Ovary (tissue), 7 donors: ENCODE measurements at regions not wholly inside any gene's neighbourhood (a gene's known extent, or its start where the extent isn't known, plus 50 kb on each side); places are given as distances from the start of the nearest gene placed in this dataset.

Experiments
- DNase-seq, 5 donors: peaks; one replicate each; pipeline ENCODE4 v3.0.0-alpha.2; 2019 to 2020
- H3K27ac ChIP-seq, 2 donors: fragments of 200-600 bp; one replicate each; pipeline versions ENCODE4 v1.5.1 to v1.8.0; 2019 to 2022
- H3K27me3 ChIP-seq: fragments of 200-600 bp; one replicate; pipeline ENCODE4 v1.8.0; 2022
- H3K36me3 ChIP-seq: fragments of 200-600 bp; sonication (generic); one replicate; pipeline ENCODE4 v1.5.1; 2019
- H3K4me1 ChIP-seq: one replicate; pipeline ENCODE4 v1.8.1; 2013; ENCODE audit warnings: mild to moderate bottlenecking, moderate library complexity; ENCODE audit not compliant: insufficient read depth
- H3K4me3 ChIP-seq: fragments of 200-600 bp; sonication (generic); one replicate; pipeline ENCODE4 v1.5.1; 2017
- H3K9me3 ChIP-seq, 2 donors: fragments of 200-600 bp in 1 of 2; sonication (generic) in 1 of 2; one replicate each; pipeline versions ENCODE4 v1.5.1 to v1.8.1; 2013 to 2019; ENCODE audit warnings: mild to moderate bottlenecking in 1 of 2, moderate library complexity in 1 of 2
- EP300 ChIP-seq: sonication (generic); formaldehyde crosslinking; IDR thresholded peaks from one replicate; pipeline ENCODE4 v1.6.1; 2017; ENCODE audit warnings: antibody characterized with exemption
- POLR2A ChIP-seq: fragments of 450-650 bp; IDR thresholded peaks from one replicate; pipeline ENCODE4 v1.6.1; 2017; ENCODE audit warnings: antibody characterized with exemption, mild to moderate bottlenecking, moderate library complexity
- WGBS, 3 donors: extraction: QIAGEN DNeasy Blood & Tissue Kit in 1 of 3; methylation state at CpG; one replicate each; pipeline versions ENCODE4 v1.1.5 to v1.1.7; 2013 to 2017; 5-methylcytosine and 5-hydroxymethylcytosine counted together
- intact Hi-C, 4 donors: fragments of 100-400 bp; cut with DNase I; formaldehyde crosslinking; loops; one replicate each; pipeline versions ENCODE4 v1.11.0 to v1.15.1; 2022 to 2023
- TF ChIP-seq, protein P1 (sequence below), 3 donors: fragments of 450-650 bp in 2 of 3; fragments of 200-600 bp in 1 of 3; IDR thresholded peaks; one replicate each; pipeline versions ENCODE4 v1.5.1 to v1.8.0; 2016 to 2022; ENCODE audit warnings: antibody characterized with exemption in 3 of 3, mild to moderate bottlenecking in 1 of 3
- donor health status: DM: no; HTN: no; CAD: no; lungs with moderate emphysema.
- donor health status: DM: no; HTN: no; CAD: no.
- donor health status: Bipolar disorder and iron deficiency.
- donor health status: DM: no; HTN: no; CAD: no.
- donor health status: DM: yes; HTN: yes; CAD: no.

DNA sequence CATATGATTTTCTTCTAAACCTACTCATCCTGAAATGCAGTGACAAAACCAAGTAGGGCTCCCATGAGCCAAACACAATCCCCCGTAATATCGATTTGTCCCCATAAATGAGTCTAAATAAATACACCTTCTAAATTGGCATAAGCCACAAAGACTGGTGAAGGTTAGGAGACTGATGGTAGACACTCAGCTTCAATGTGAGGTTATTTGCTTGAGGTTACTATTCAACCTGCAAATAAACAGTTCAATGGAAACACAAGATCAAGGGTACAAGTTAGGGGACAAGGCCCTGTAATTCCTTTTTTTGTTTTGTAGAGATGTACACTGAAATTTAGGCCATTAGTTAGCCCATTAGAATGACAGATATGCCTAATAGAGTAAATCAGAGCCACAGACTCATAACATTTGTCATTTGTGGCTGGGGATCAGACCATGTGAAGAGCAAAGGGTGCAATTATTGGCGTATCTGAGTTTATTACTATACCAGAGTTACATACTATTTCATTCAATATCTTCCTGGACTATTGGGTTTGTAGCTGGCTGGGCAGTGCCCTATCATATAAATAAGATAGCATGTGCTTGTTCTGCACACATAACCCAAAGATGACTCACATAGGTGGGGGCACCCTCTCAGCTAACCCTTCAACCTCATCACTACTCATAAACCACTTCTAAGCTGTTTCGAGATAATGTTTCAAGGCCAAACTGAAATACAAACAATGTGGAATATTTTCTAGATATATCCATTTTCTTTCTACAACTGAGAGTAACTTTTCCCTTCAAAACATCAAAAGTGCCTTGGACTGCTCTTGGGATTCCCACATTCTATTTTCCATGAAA lies 695.3 kb downstream of the KCNA4 start:
- no peak for DNase-seq
- WGBS, 3 donors = 78 to 85% (median 80%) methylated on average over 4 of the region's 4 CpGs
- intact Hi-C loops = no loop called here
- Histone ChIP-seq H3K9me3 (no peaks in the 10 kb centered on the region), H3K4me1 (no peaks in the 10 kb centered on the region), H3K4me3 (no peak overlapping the region), H3K27ac (no peak overlapping the region), H3K27me3 (no peaks in the 10 kb centered on the region), H3K36me3 (no peaks in the 10 kb centered on the region)
- TF ChIP-seq, protein P1, sequence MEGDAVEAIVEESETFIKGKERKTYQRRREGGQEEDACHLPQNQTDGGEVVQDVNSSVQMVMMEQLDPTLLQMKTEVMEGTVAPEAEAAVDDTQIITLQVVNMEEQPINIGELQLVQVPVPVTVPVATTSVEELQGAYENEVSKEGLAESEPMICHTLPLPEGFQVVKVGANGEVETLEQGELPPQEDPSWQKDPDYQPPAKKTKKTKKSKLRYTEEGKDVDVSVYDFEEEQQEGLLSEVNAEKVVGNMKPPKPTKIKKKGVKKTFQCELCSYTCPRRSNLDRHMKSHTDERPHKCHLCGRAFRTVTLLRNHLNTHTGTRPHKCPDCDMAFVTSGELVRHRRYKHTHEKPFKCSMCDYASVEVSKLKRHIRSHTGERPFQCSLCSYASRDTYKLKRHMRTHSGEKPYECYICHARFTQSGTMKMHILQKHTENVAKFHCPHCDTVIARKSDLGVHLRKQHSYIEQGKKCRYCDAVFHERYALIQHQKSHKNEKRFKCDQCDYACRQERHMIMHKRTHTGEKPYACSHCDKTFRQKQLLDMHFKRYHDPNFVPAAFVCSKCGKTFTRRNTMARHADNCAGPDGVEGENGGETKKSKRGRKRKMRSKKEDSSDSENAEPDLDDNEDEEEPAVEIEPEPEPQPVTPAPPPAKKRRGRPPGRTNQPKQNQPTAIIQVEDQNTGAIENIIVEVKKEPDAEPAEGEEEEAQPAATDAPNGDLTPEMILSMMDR (IDR thresholded peaks at IDR 0.05) = no peak
- no peak for TF ChIP-seq EP300
- no peak for TF ChIP-seq POLR2A

DNA sequence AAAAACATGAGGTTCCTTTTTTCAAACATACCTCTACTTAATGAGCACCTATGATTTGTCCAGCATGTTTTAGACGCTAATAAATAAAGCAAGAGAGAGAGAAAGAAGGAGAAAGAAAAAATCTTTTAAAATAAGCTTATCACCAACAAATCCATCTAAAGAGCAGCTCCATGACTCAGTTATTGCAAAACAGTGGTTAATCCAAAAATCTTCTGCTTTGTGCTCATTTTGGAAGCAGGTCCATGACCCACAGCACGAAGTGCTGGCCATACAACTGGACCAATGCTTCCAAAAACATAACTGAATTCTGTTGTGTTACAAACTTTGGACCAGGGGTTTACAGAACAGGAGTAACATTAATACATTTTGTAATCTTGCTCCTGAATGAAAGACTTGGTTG lies 696.6 kb downstream of the KCNA4 start:
- Histone ChIP-seq H3K4me3 (no peak overlapping the region), H3K27ac (no peak overlapping the region), H3K4me1 (no peaks in the 10 kb centered on the region), H3K27me3 (no peaks in the 10 kb centered on the region), H3K36me3 (no peaks in the 10 kb centered on the region), H3K9me3 (no peaks in the 10 kb centered on the region)
- intact Hi-C loops = no loop called here
- DNase-seq = no peak
- TF ChIP-seq EP300 = no peak
- TF ChIP-seq POLR2A = no peak
- TF ChIP-seq, protein P1 (IDR thresholded peaks at IDR 0.05) = no peak
- 65 to 77% (median 70%) methylated on average over 2 of the region's 2 CpGs for WGBS, 3 donors

DNA sequence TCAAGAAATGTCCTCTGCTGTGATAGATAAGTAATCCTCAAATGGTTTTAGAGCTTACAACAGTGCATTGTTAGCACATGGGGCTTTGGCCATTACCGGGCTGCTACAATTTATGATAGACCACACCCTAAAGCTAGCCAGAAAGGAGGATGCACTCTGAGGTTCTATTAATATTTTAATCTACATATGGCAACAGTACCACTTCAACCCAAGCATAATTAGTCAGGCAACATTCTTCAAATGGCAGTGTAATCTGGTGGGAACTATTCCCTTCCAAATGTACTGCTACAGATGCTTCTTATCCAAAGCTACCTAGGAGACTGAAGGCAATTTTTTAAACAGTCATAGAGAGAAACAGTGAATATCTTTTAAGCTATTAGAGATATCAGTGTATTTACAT lies 697.6 kb downstream of the KCNA4 start:
- 9 to 47% (median 13%) methylated on average over 1 of the region's 1 CpG for WGBS, 3 donors
- Histone ChIP-seq H3K27ac (no peak overlapping the region), H3K9me3 (no peaks in the 10 kb centered on the region), H3K4me1 (no peaks in the 10 kb centered on the region), H3K27me3 (no peaks in the 10 kb centered on the region), H3K36me3 (no peaks in the 10 kb centered on the region), H3K4me3 (no peak overlapping the region)
- intact Hi-C loops = no loop called here
- TF ChIP-seq, protein P1 (IDR thresholded peaks at IDR 0.05) = no peak
- TF ChIP-seq EP300 (no peak), POLR2A (no peak)
- DNase-seq = no peak

DNA sequence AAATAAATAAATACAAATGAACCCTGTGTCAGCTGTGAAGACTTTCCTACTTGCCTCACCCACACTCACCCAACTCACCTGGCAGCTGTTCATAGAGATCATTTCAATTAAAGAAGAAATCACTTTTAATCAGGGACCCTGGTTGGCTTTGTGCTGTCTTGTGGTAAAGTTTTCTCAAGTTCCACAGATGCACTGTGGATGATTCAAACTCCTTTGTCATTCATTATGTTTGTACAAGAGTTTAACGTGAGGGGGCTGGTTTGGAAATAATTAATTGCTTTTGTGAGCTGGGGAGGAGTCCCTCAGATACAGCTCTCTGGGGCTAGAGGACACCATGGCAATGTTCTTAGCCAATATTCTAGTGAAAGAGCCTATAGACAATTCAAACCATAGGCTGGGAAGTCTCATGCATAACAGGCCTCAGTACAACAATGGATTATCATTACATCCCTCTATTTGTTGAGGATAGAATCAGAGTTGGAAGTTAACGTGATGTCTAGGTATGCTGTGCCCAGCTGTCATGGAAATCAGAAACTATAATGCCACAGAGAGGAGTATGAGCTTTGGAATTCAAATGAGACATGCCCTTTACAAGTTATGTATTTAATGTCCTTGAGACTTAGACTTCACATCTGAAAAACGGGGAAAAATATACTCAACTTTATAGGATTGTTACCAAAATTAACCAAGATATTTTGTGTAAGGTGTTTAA lies 698.5 kb downstream of the KCNA4 start:
- Histone ChIP-seq H3K9me3 (no peaks in the 10 kb centered on the region), H3K27me3 (no peaks in the 10 kb centered on the region), H3K4me3 (no peak overlapping the region), H3K4me1 (no peaks in the 10 kb centered on the region), H3K36me3 (no peaks in the 10 kb centered on the region), H3K27ac (no peak overlapping the region)
- no peak for TF ChIP-seq POLR2A
- TF ChIP-seq, protein P1 (IDR thresholded peaks at IDR 0.05) = no peak
- no peak for TF ChIP-seq EP300
- 70 to 81% (median 72%) methylated on average over 3 of the region's 3 CpGs for WGBS, 3 donors
- intact Hi-C loops = no loop called here
- no peak for DNase-seq
